AG04450 (cell line): ENCODE measurements at regions not wholly inside any gene's neighbourhood (a gene's known extent, or its start where the extent isn't known, plus 50 kb on each side); places are given as distances from the start of the nearest gene placed in this dataset.
"Not testable (repeated sequence)": the region's sequence is repeated elsewhere in the genome, so short reads cannot be mapped to it uniquely, and the experiment has no call there.

ENCODE experiments used
- CTCF ChIA-PET: fragments of 300-600, 350-600 bp; formaldehyde crosslinking; extraction: SDS; loops from one replicate; lab custom pipeline; 2022; ENCODE audit warnings: antibody characterized with exemption, inconsistent platforms; lab: Charles Lee
- POLR2A ChIA-PET: fragments of 350-600 bp; formaldehyde crosslinking; extraction: SDS; loops from one replicate; lab custom pipeline; 2021; ENCODE audit warnings: antibody characterized with exemption, inconsistent platforms; lab: Yijun Ruan, JAX
- DNase-seq: peaks from one replicate; pipeline ENCODE4 v3.0.0-alpha.2; 2011; ENCODE audit warnings: low read depth, low spot score
- H3K27ac ChIP-seq: one replicate; pipeline ENCODE4 v1.5.1; 2012; ENCODE audit warnings: low read depth, low read length, control low read depth
- H3K27me3 ChIP-seq: one replicate; pipeline ENCODE4 v1.6.0; 2012; ENCODE audit warnings: low read length; ENCODE audit not compliant: control insufficient read depth, insufficient read depth
- H3K4me3 ChIP-seq: 2 replicates; pipeline ENCODE4 v1.5.1; 2011; ENCODE audit warnings: mild to moderate bottlenecking, low read depth, low read length, control low read depth
- H3K9me3 ChIP-seq: 2 replicates; pipeline ENCODE4 v1.5.1; 2012; ENCODE audit warnings: low read length; ENCODE audit not compliant: control insufficient read depth, insufficient read depth
- CTCF ChIP-seq: IDR thresholded peaks from 2 replicates; pipeline ENCODE4 v1.5.1; 2011; ENCODE audit warnings: low read depth, low read length, control low read depth, inconsistent platforms

- Histone ChIP-seq H3K9me3 (no peaks in the 10 kb centered on the region), H3K27me3 (no peaks in the 10 kb centered on the region), H3K27ac (no peak overlapping the region), H3K4me3 (no peak overlapping the region)
- ChIA-PET CTCF (no interaction called here), POLR2A (no interaction called here)
- peak; percentile 27 for DNase-seq
- no peak for TF ChIP-seq CTCF
These were observed 243.0 kb upstream of the LYPLAL1 start for GRCh38 chr1:218930472-218931241.

- CTCF ChIA-PET = no interaction called here
- no peaks in the 10 kb centered on the region for H3K9me3 ChIP-seq
- POLR2A ChIA-PET = no interaction called here
- no peak for TF ChIP-seq CTCF
- no peak overlapping the region for H3K4me3 ChIP-seq
- no peak for DNase-seq
- H3K27ac ChIP-seq = no peak overlapping the region
- H3K27me3 ChIP-seq = no peaks in the 10 kb centered on the region
These were observed 242.4 kb upstream of the LYPLAL1 start for GRCh38 chr1:218931324-218931723.

- Histone ChIP-seq H3K27ac (no peak overlapping the region), H3K27me3 (no peaks in the 10 kb centered on the region), H3K4me3 (no peak overlapping the region), H3K9me3 (no peaks in the 10 kb centered on the region)
- ChIA-PET CTCF (no interaction called here), POLR2A (no interaction called here)
- TF ChIP-seq CTCF = no peak
- no peak for DNase-seq
These were observed 240.2 kb upstream of the LYPLAL1 start for GRCh38 chr1:218933513-218933912.

GRCh38 chr1:218935408-218935807, 238.3 kb upstream of the LYPLAL1 start:
- H3K27ac ChIP-seq, H3K27me3 ChIP-seq, H3K9me3 ChIP-seq, CTCF ChIA-PET, POLR2A ChIA-PET, DNase-seq, H3K4me3 ChIP-seq: not testable (repeated sequence)

GRCh38 chr1:218938259-218938658, 235.4 kb upstream of the LYPLAL1 start:
- Histone ChIP-seq H3K9me3 (no peaks in the 10 kb centered on the region), H3K27me3 (peaks cover 2% of the 10 kb centered on the region), H3K27ac (no peak overlapping the region), H3K4me3 (no peak overlapping the region)
- no peak for DNase-seq
- ChIA-PET POLR2A (no interaction called here), CTCF (no interaction called here)
- no peak for TF ChIP-seq CTCF
